ENCODE measurements at regions not wholly inside any gene's neighbourhood (a gene's known extent, or its start where the extent isn't known, plus 50 kb on each side); places are given as distances from the start of the nearest gene placed in this dataset.
A peak's percentile ranks its signal among the peaks of the same experiment; 100 is the strongest.

GRCh38 chr10:7011994-7012393, 398.8 kb downstream of the SFMBT2 start:
- H3K9me3 Mint-ChIP-seq = no peaks in the 10 kb centered on the region
- Histone ChIP-seq H3K4me3 (no peak overlapping the region), H3K4me2 (no peak overlapping the region), H3K79me2 (replicated peaks; ENCODE audit: insufficient read depth) (no peaks in the 10 kb centered on the region), H3K4me1 (ENCODE audit: insufficient read depth) (no peaks in the 10 kb centered on the region), H4K20me1 (replicated peaks; ENCODE audit: insufficient read depth) (no peaks in the 10 kb centered on the region), H3K27ac (ENCODE audit: low read depth) (no peak overlapping the region), H3K36me3 (ENCODE audit: insufficient read depth) (no peaks in the 10 kb centered on the region), H3K9me2 (ENCODE audit: insufficient read depth) (peaks cover 12% of the 10 kb centered on the region; the same call in 1 of the 2 replicates), H3F3A (replicated peaks; ENCODE audit: low read depth) (no peaks in the 10 kb centered on the region), H3K27me3 (ENCODE audit: insufficient read depth) (no peaks in the 10 kb centered on the region), H2AFZ (peak overlapping the region; percentile 43; the same call in 1 of the 2 replicates)
- TF ChIP-seq EZH2 (IDR thresholded peaks at IDR 0.05; ENCODE audit: low read depth, unreplicated experiment) (no peak), STAT1 (IDR thresholded peaks at IDR 0.05; ENCODE audit: unreplicated experiment) (no peak), ZNF331 (CRISPR knock-in tag; IDR thresholded peaks at IDR 0.05; ENCODE audit: low read depth) (no peak), ZNF114 (CRISPR knock-in tag; IDR thresholded peaks at IDR 0.05) (no peak), ETS1 (IDR thresholded peaks at IDR 0.05) (no peak), POLR2AphosphoS5 (IDR thresholded peaks at IDR 0.05; ENCODE audit: low read depth) (no peak), NANOG (IDR thresholded peaks at IDR 0.05; ENCODE audit: borderline replicate concordance) (no peak), ZNF462 (CRISPR knock-in tag; IDR thresholded peaks at IDR 0.05) (no peak), JUNB (IDR thresholded peaks at IDR 0.05; ENCODE audit: unreplicated experiment) (no peak), CREB1 (CRISPR knock-in tag; IDR thresholded peaks at IDR 0.05; ENCODE audit: low read depth) (no peak), EZH2phosphoT487 (IDR thresholded peaks at IDR 0.05; ENCODE audit: unreplicated experiment) (no peak), CTCF (conservative IDR thresholded peaks at IDR 0.05; ENCODE audit: low read depth in 2 of 2) (no peak), REST (IDR thresholded peaks at IDR 0.05; ENCODE audit: unreplicated experiment) (no peak)
- DNase-seq (ENCODE audit: low spot score) (no peak), ATAC-seq (no peak)
- no peaks in the 10 kb centered on the region for H3K27me3 Mint-ChIP-seq (ENCODE audit: insufficient read depth, low read depth, poor library complexity)
- no peak overlapping the region for H3K27ac Mint-ChIP-seq
- H3K4me1 Mint-ChIP-seq = no peaks in the 10 kb centered on the region
- H3K4me3 Mint-ChIP-seq = no peak overlapping the region
- H3K36me3 Mint-ChIP-seq (ENCODE audit: low read depth) = 0 out of 3 replicates have a peak, but pooled peaks cover 2% of the 10 kb centered on the region
